ENCODE measurements at regions not wholly inside any gene's neighbourhood (a gene's known extent, or its start where the extent isn't known, plus 50 kb on each side); places are given as distances from the start of the nearest gene placed in this dataset.

- Mint-ChIP-seq H3K4me3 (peak overlapping the region in 1 of 8 donors; percentile 33), H3K9me3 (peaks cover 0 to 5% (median 0%) of the 10 kb centered on the region in 7 donors), H3K27me3 (no peaks in the 10 kb centered on the region), H3K27ac (peak overlapping the region in 1 of 6 donors; percentile 38), H3K4me1 (peaks cover 0 to 5% (median 0%) of the 10 kb centered on the region in 3 donors), H3K36me3 (no peaks in the 10 kb centered on the region)
- peak; percentile 41 to 50 for ATAC-seq (ENCODE audit: low read depth in 2 of 2)
- DNase-seq = no peak
Observed at GRCh38 chr2:9681427-9681817, 50.6 kb upstream of the YWHAQ start.

- H3K4me3 Mint-ChIP-seq = no peak overlapping the region
- DNase-seq (no peak), ATAC-seq (ENCODE audit: low read depth in 2 of 2) (no peak)
- no peaks in the 10 kb centered on the region for H3K27me3 Mint-ChIP-seq
- H3K36me3 Mint-ChIP-seq = no peaks in the 10 kb centered on the region
- no peak overlapping the region for H3K27ac Mint-ChIP-seq
- H3K9me3 Mint-ChIP-seq = peaks cover 0 to 2% (median 0%) of the 10 kb centered on the region in 7 donors
- H3K4me1 Mint-ChIP-seq = peaks cover 0 to 11% (median 8%) of the 10 kb centered on the region in 3 donors
Observed at GRCh38 chr2:9685637-9686036, 54.8 kb upstream of the YWHAQ start.

- peaks cover 0 to 12% (median 10%) of the 10 kb centered on the region in 3 donors for H3K4me1 Mint-ChIP-seq
- no peaks in the 10 kb centered on the region for H3K27me3 Mint-ChIP-seq
- DNase-seq (no peak), ATAC-seq (ENCODE audit: low read depth in 2 of 2) (no peak)
- H3K36me3 Mint-ChIP-seq = no peaks in the 10 kb centered on the region
- no peaks in the 10 kb centered on the region for H3K9me3 Mint-ChIP-seq
- H3K4me3 Mint-ChIP-seq = no peak overlapping the region
- H3K27ac Mint-ChIP-seq = no peak overlapping the region
Observed at GRCh38 chr2:9686061-9686460, 55.3 kb upstream of the YWHAQ start.

GRCh38 chr2:9690252-9690651 is 59.5 kb upstream of the YWHAQ start:
- Mint-ChIP-seq H3K4me1 (peaks cover 0 to 10% (median 8%) of the 10 kb centered on the region in 3 donors), H3K4me3 (no peak overlapping the region), H3K27ac (no peak overlapping the region), H3K27me3 (no peaks in the 10 kb centered on the region), H3K36me3 (no peaks in the 10 kb centered on the region), H3K9me3 (no peaks in the 10 kb centered on the region)
- ATAC-seq (ENCODE audit: low read depth in 2 of 2) = no peak
- DNase-seq = no peak

GRCh38 chr2:9690716-9691498 is 60.1 kb upstream of the YWHAQ start:
- Mint-ChIP-seq H3K27ac (no peak overlapping the region), H3K36me3 (no peaks in the 10 kb centered on the region), H3K27me3 (no peaks in the 10 kb centered on the region), H3K4me1 (peaks cover 0 to 10% (median 8%) of the 10 kb centered on the region in 3 donors), H3K4me3 (no peak overlapping the region), H3K9me3 (no peaks in the 10 kb centered on the region)
- ATAC-seq (ENCODE audit: low read depth in 2 of 2) = no peak
- DNase-seq = no peak

GRCh38 chr2:9692456-9693195 is 61.8 kb upstream of the YWHAQ start:
- Mint-ChIP-seq H3K27me3 (peaks cover 0 to 2% (median 0%) of the 10 kb centered on the region in 3 donors), H3K9me3 (no peaks in the 10 kb centered on the region), H3K27ac (no peak overlapping the region), H3K4me3 (no peak overlapping the region), H3K4me1 (peaks cover 0 to 10% (median 8%) of the 10 kb centered on the region in 3 donors), H3K36me3 (no peaks in the 10 kb centered on the region)
- DNase-seq (no peak), ATAC-seq (ENCODE audit: low read depth in 2 of 2) (no peak)

- H3K9me3 Mint-ChIP-seq = no peaks in the 10 kb centered on the region
- no peak overlapping the region for H3K27ac Mint-ChIP-seq
- DNase-seq (no peak), ATAC-seq (ENCODE audit: low read depth in 2 of 2) (no peak)
- peaks cover 0 to 7% (median 0%) of the 10 kb centered on the region in 3 donors for H3K27me3 Mint-ChIP-seq
- H3K4me3 Mint-ChIP-seq = no peak overlapping the region
- no peaks in the 10 kb centered on the region for H3K36me3 Mint-ChIP-seq
- H3K4me1 Mint-ChIP-seq = peaks cover 0 to 10% (median 8%) of the 10 kb centered on the region in 3 donors
Observed at GRCh38 chr2:9693196-9693491, 62.3 kb upstream of the YWHAQ start.

GRCh38 chr2:9693646-9694045 is 62.8 kb upstream of the YWHAQ start:
- ATAC-seq (ENCODE audit: low read depth in 2 of 2) (no peak), DNase-seq (no peak)
- Mint-ChIP-seq H3K4me1 (peaks cover 0 to 10% (median 8%) of the 10 kb centered on the region in 3 donors), H3K27ac (peak overlapping the region in 1 of 6 donors; percentile 41), H3K27me3 (peaks cover 0 to 8% (median 0%) of the 10 kb centered on the region in 3 donors), H3K9me3 (no peaks in the 10 kb centered on the region), H3K4me3 (peak overlapping the region in 1 of 8 donors; percentile 22), H3K36me3 (no peaks in the 10 kb centered on the region)

GRCh38 chr2:9694661-9695234 is 64.0 kb upstream of the YWHAQ start:
- no peaks in the 10 kb centered on the region for H3K36me3 Mint-ChIP-seq
- no peaks in the 10 kb centered on the region for H3K9me3 Mint-ChIP-seq
- no peak overlapping the region for H3K4me3 Mint-ChIP-seq
- no peak for ATAC-seq (ENCODE audit: low read depth in 2 of 2)
- peaks cover 0 to 11% (median 10%) of the 10 kb centered on the region in 3 donors for H3K4me1 Mint-ChIP-seq
- H3K27ac Mint-ChIP-seq = peak overlapping the region in 2 of 6 donors; percentile 84 to 88
- no peak for DNase-seq
- peaks cover 0 to 8% (median 0%) of the 10 kb centered on the region in 3 donors for H3K27me3 Mint-ChIP-seq

- Mint-ChIP-seq H3K27me3 (peaks cover 0 to 8% (median 0%) of the 10 kb centered on the region in 3 donors), H3K4me3 (no peak overlapping the region), H3K36me3 (no peaks in the 10 kb centered on the region), H3K27ac (no peak overlapping the region), H3K9me3 (no peaks in the 10 kb centered on the region), H3K4me1 (peaks cover 0 to 3% (median 0%) of the 10 kb centered on the region in 3 donors)
- no peak for ATAC-seq (ENCODE audit: low read depth in 2 of 2)
- no peak for DNase-seq
Observed at GRCh38 chr2:9695941-9696340, 65.1 kb upstream of the YWHAQ start.

- Mint-ChIP-seq H3K4me1 (peaks cover 0 to 3% (median 0%) of the 10 kb centered on the region in 3 donors), H3K36me3 (no peaks in the 10 kb centered on the region), H3K27ac (no peak overlapping the region), H3K27me3 (peaks cover 0 to 8% (median 0%) of the 10 kb centered on the region in 3 donors), H3K4me3 (no peak overlapping the region), H3K9me3 (no peaks in the 10 kb centered on the region)
- ATAC-seq (ENCODE audit: low read depth in 2 of 2) (no peak), DNase-seq (no peak)
Observed at GRCh38 chr2:9696731-9697130, 65.9 kb upstream of the YWHAQ start.

- ATAC-seq (ENCODE audit: low read depth in 2 of 2) (no peak), DNase-seq (no peak)
- Mint-ChIP-seq H3K27me3 (peaks cover 0 to 18% (median 5%) of the 10 kb centered on the region in 3 donors), H3K36me3 (peaks cover 0 to 6% of the 10 kb centered on the region in 2 donors), H3K27ac (peak overlapping the region in 1 of 6 donors; percentile 16), H3K4me3 (no peak overlapping the region), H3K9me3 (peaks cover 0 to 5% (median 0%) of the 10 kb centered on the region in 7 donors), H3K4me1 (peaks cover 0 to 3% (median 0%) of the 10 kb centered on the region in 3 donors)
Observed at GRCh38 chr2:9697909-9698308, 67.1 kb upstream of the YWHAQ start.

- H3K4me1 Mint-ChIP-seq = peaks cover 0 to 3% (median 0%) of the 10 kb centered on the region in 3 donors
- ATAC-seq (ENCODE audit: low read depth in 2 of 2) (no peak), DNase-seq (no peak)
- H3K27me3 Mint-ChIP-seq = peaks cover 0 to 18% (median 5%) of the 10 kb centered on the region in 3 donors
- H3K9me3 Mint-ChIP-seq = peaks cover 0 to 5% (median 0%) of the 10 kb centered on the region in 7 donors
- H3K36me3 Mint-ChIP-seq = peaks cover 0 to 6% of the 10 kb centered on the region in 2 donors
- no peak overlapping the region for H3K27ac Mint-ChIP-seq
- H3K4me3 Mint-ChIP-seq = no peak overlapping the region
Observed at GRCh38 chr2:9699139-9700108, 68.6 kb upstream of the YWHAQ start.

All from naive B cell (primary cell).